Sigmoid colon (tissue), 3 donors: ENCODE measurements at regions not wholly inside any gene's neighbourhood (a gene's known extent, or its start where the extent isn't known, plus 50 kb on each side); places are given as distances from the start of the nearest gene placed in this dataset.

Experiments used
- POLR2A ChIP-seq, 2 donors: fragments of 450-650 bp; IDR thresholded peaks; one replicate each; pipeline ENCODE4 v1.6.1; 2016; ENCODE audit warnings: antibody characterized with exemption in 2 of 2, mild to moderate bottlenecking in 2 of 2, moderate library complexity in 2 of 2
- TF ChIP-seq, protein P1 (sequence below), 4 experiments: fragments of 450-650 bp in 3 of 4; fragments of 200-600 bp in 1 of 4; IDR thresholded peaks; one replicate each; pipeline ENCODE4 v1.5.1; 2016 to 2019; ENCODE audit warnings: antibody characterized with exemption in 4 of 4, mild to moderate bottlenecking in 3 of 4, moderate library complexity in 2 of 4

DNA sequence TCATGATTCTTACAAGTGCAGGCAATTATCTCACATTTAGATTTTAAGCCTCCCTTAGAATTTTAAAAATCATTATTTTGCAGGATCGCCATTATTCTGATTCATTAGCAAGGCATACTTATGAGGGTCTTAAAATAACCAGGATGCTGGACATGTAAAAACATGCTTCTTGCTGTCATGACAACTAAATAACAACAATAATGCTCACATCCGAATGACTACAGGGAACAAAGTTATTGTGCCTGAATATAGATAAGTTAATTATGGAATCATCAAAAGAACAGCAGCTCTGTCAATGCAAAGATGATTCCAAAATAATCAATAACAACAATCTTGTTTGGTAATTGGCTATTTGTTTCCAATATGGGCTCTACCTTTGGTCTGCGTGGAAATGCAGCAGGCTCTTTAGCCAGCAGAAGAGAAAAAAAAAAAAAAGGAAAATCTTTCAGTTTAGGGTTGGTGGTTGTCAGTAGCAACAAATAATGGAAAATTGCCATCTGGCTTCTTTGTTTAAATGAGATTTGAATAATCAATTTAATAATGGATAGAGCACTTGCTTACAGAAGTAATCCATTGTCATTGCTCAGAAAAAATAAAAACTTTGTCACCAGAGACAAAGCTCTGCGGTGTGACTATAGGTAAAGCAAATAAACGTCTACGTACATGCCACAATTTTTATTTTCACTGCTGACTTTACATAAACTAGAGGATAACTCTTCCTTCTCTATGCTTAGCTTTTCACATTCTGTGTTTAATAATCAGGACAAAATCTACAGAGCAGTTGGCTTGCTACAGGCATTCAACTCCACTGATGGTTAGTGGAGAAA is 468.9 kb upstream of the TSHZ3 start:
- TF ChIP-seq, protein P1, sequence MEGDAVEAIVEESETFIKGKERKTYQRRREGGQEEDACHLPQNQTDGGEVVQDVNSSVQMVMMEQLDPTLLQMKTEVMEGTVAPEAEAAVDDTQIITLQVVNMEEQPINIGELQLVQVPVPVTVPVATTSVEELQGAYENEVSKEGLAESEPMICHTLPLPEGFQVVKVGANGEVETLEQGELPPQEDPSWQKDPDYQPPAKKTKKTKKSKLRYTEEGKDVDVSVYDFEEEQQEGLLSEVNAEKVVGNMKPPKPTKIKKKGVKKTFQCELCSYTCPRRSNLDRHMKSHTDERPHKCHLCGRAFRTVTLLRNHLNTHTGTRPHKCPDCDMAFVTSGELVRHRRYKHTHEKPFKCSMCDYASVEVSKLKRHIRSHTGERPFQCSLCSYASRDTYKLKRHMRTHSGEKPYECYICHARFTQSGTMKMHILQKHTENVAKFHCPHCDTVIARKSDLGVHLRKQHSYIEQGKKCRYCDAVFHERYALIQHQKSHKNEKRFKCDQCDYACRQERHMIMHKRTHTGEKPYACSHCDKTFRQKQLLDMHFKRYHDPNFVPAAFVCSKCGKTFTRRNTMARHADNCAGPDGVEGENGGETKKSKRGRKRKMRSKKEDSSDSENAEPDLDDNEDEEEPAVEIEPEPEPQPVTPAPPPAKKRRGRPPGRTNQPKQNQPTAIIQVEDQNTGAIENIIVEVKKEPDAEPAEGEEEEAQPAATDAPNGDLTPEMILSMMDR (IDR thresholded peaks at IDR 0.05): no peak
- no peak for TF ChIP-seq POLR2A (IDR thresholded peaks at IDR 0.05)
